Stomach (tissue), 8 donors: ENCODE measurements at regions not wholly inside any gene's neighbourhood (a gene's known extent, or its start where the extent isn't known, plus 50 kb on each side); places are given as distances from the start of the nearest gene placed in this dataset.

ENCODE experiments used
- DNase-seq, 2 donors: peaks; one replicate each; pipeline versions ENCODE4 v3.0.0 to v3.0.0-alpha.2; 2013 to 2019
- H3K27ac ChIP-seq, 5 donors: fragments of 200-600 bp in 4 of 5; sonication (generic) in 4 of 5; one replicate each; pipeline ENCODE4 v1.5.1; 2013 to 2019; ENCODE audit warnings: mild to moderate bottlenecking in 1 of 5, moderate library complexity in 1 of 5
- H3K27me3 ChIP-seq, 3 donors: fragments of 200-600 bp; sonication (generic); one replicate each; pipeline ENCODE4 v1.5.1; 2017 to 2019; ENCODE audit warnings: mixed run types in 1 of 3
- H3K36me3 ChIP-seq, 4 donors: fragments of 200-600 bp; sonication (generic); 1 replicate in 3 of 4; 2 replicates in 1 of 4; pipeline ENCODE4 v1.5.1; 2016 to 2019
- H3K4me1 ChIP-seq, 4 donors: fragments of 200-600 bp; sonication (generic); one replicate each; pipeline ENCODE4 v1.5.1; 2016 to 2019
- H3K4me3 ChIP-seq, 4 donors: fragments of 200-600 bp; sonication (generic) in 3 of 4; one replicate each; pipeline ENCODE4 v1.5.1; 2016 to 2019; ENCODE audit warnings: mild to moderate bottlenecking in 1 of 4
- H3K9me3 ChIP-seq, 4 donors: fragments of 200-600 bp; sonication (generic); one replicate each; pipeline ENCODE4 v1.5.1; 2016 to 2019
- EP300 ChIP-seq: sonication (generic); formaldehyde crosslinking; IDR thresholded peaks from one replicate; pipeline ENCODE4 v1.6.1; 2017; ENCODE audit warnings: antibody characterized with exemption
- POLR2A ChIP-seq, 4 donors: fragments of 450-650 bp; IDR thresholded peaks; one replicate each; pipeline ENCODE4 v1.6.1; 2016; ENCODE audit warnings: antibody characterized with exemption in 4 of 4, control low read depth in 2 of 4, mild to moderate bottlenecking in 1 of 4, moderate library complexity in 1 of 4
- POLR2AphosphoS5 ChIP-seq, 3 donors: sonication (generic); formaldehyde crosslinking; IDR thresholded peaks; one replicate each; pipeline ENCODE4 v1.6.1; 2016; ENCODE audit warnings: antibody characterized with exemption in 3 of 3
- WGBS, 5 donors: extraction: QIAGEN DNeasy Blood & Tissue Kit in 3 of 5; methylation state at CpG; one replicate each; pipeline versions ENCODE4 v1.1.5 to v1.1.7; 2013 to 2018; 5-methylcytosine and 5-hydroxymethylcytosine counted together
- intact Hi-C: fragments of 100-400 bp; cut with DNase I; formaldehyde crosslinking; loops from one replicate; pipeline ENCODE4 v1.15.1; 2023; ENCODE audit warnings: low total_unique reads
- TF ChIP-seq, protein P1 (sequence below), 7 experiments: fragments of 450-650 bp in 4 of 7; fragments of 200-600 bp in 3 of 7; sonication (generic) in 3 of 7; IDR thresholded peaks; one replicate each; pipeline ENCODE4 v1.5.1; 2016 to 2019; ENCODE audit warnings: antibody characterized with exemption in 7 of 7, control low read depth in 2 of 7, mild to moderate bottlenecking in 1 of 7
- donor health status: healthy with polysubstance abuse.
- donor health status: Bipolar disorder and iron deficiency.
- donor health status: healthy.

DNA sequence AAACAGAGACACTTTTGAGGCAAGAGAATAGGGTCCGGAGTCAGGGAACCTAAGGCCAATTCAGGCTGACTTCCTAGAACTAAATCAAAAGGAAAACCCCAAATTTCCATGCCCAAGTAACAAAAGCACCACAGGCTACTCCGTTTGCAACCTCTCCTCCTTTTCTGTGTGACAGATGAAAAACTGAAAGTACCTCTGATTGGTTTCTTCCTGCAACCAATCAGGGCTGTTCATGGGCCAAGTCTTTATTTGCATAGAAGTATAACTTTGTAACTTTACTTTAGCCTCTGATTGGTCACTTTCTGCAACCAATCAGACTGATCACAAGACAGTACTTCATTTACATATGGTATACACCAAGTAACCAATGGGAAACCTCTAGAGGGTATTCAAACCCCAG is 239.9 kb upstream of the KCND2 start:
- no peaks in the 10 kb centered on the region for H3K27me3 ChIP-seq
- peaks cover 0 to under 1% (median 0%) of the 10 kb centered on the region in 4 donors for H3K9me3 ChIP-seq
- no peak for DNase-seq
- intact Hi-C loops, result no loop called here
- no peak overlapping the region for H3K4me3 ChIP-seq
- no peaks in the 10 kb centered on the region for H3K4me1 ChIP-seq
- WGBS, 5 donors, result 48 to 66% (median 62%) methylated on average over 2 of the region's 2 CpGs
- TF ChIP-seq POLR2A (IDR thresholded peaks at IDR 0.05) (no peak), POLR2AphosphoS5 (IDR thresholded peaks at IDR 0.05) (no peak), EP300 (no peak)
- TF ChIP-seq, protein P1, sequence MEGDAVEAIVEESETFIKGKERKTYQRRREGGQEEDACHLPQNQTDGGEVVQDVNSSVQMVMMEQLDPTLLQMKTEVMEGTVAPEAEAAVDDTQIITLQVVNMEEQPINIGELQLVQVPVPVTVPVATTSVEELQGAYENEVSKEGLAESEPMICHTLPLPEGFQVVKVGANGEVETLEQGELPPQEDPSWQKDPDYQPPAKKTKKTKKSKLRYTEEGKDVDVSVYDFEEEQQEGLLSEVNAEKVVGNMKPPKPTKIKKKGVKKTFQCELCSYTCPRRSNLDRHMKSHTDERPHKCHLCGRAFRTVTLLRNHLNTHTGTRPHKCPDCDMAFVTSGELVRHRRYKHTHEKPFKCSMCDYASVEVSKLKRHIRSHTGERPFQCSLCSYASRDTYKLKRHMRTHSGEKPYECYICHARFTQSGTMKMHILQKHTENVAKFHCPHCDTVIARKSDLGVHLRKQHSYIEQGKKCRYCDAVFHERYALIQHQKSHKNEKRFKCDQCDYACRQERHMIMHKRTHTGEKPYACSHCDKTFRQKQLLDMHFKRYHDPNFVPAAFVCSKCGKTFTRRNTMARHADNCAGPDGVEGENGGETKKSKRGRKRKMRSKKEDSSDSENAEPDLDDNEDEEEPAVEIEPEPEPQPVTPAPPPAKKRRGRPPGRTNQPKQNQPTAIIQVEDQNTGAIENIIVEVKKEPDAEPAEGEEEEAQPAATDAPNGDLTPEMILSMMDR (IDR thresholded peaks at IDR 0.05), result no peak
- no peaks in the 10 kb centered on the region for H3K36me3 ChIP-seq
- H3K27ac ChIP-seq, result no peak overlapping the region

GRCh38 chr7:120039138-120039537 is 233.8 kb upstream of the KCND2 start:
- intact Hi-C loops, result no loop called here
- TF ChIP-seq EP300, result no peak
- TF ChIP-seq, protein P1 (IDR thresholded peaks at IDR 0.05), result no peak
- TF ChIP-seq POLR2AphosphoS5 (IDR thresholded peaks at IDR 0.05), result no peak
- TF ChIP-seq POLR2A (IDR thresholded peaks at IDR 0.05), result no peak
- DNase-seq, result no peak
- Histone ChIP-seq H3K9me3 (peaks cover 0 to 19% (median 8%) of the 10 kb centered on the region in 4 donors), H3K27ac (no peak overlapping the region), H3K4me1 (no peaks in the 10 kb centered on the region), H3K4me3 (no peak overlapping the region), H3K36me3 (no peaks in the 10 kb centered on the region), H3K27me3 (no peaks in the 10 kb centered on the region)
- WGBS, 5 donors, result 77 to 94% (median 83%) methylated on average over 2 of the region's 2 CpGs

- intact Hi-C loops, result no loop called here
- peaks cover 0 to 19% (median 8%) of the 10 kb centered on the region in 4 donors for H3K9me3 ChIP-seq
- H3K27ac ChIP-seq, result no peak overlapping the region
- H3K4me1 ChIP-seq, result no peaks in the 10 kb centered on the region
- DNase-seq, result no peak
- TF ChIP-seq POLR2AphosphoS5 (IDR thresholded peaks at IDR 0.05), result no peak
- TF ChIP-seq POLR2A (IDR thresholded peaks at IDR 0.05), result no peak
- no peak for TF ChIP-seq EP300
- TF ChIP-seq, protein P1 (IDR thresholded peaks at IDR 0.05), result no peak
- no peaks in the 10 kb centered on the region for H3K36me3 ChIP-seq
- no peak overlapping the region for H3K4me3 ChIP-seq
- no peaks in the 10 kb centered on the region for H3K27me3 ChIP-seq
These were observed 231.2 kb upstream of the KCND2 start for GRCh38 chr7:120041798-120042197.

DNA sequence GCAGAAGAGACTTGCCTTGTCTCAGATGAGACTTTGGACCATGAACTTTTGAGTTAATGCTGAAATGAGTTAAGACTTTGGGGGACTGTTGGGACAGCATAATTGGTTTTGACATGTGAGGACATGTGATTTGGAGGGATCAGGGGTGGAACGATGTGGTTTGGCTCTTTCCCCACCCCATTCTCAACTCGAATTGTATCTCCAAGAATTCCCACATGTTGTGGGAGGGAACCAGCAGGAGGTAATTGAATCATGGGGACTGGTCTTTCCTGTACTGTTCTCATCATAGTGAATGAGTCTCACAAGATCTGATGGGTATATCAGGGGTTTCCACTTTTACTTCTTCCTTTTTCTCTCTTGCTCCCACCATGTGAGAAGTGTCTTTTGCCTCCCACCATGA is 229.7 kb upstream of the KCND2 start:
- Histone ChIP-seq H3K4me3 (no peak overlapping the region), H3K9me3 (peaks cover 0 to 19% (median 9%) of the 10 kb centered on the region in 4 donors), H3K27ac (no peak overlapping the region), H3K36me3 (no peaks in the 10 kb centered on the region), H3K27me3 (no peaks in the 10 kb centered on the region), H3K4me1 (no peaks in the 10 kb centered on the region)
- intact Hi-C loops, result no loop called here
- no peak for TF ChIP-seq POLR2A (IDR thresholded peaks at IDR 0.05)
- no peak for TF ChIP-seq POLR2AphosphoS5 (IDR thresholded peaks at IDR 0.05)
- TF ChIP-seq, protein P1 (IDR thresholded peaks at IDR 0.05), result no peak
- 30 to 61% (median 57%) methylated on average over 2 of the region's 2 CpGs for WGBS, 5 donors
- DNase-seq, result no peak
